Pons (tissue), 1 donor: ENCODE measurements at regions not wholly inside any gene's neighbourhood (a gene's known extent, or its start where the extent isn't known, plus 50 kb on each side); places are given as distances from the start of the nearest gene placed in this dataset.
"Not testable (repeated sequence)": the region's sequence is repeated elsewhere in the genome, so short reads cannot be mapped to it uniquely, and the experiment has no call there.

Experiments used
- DNase-seq: peaks from one replicate; pipeline ENCODE4 v3.0.0-alpha.2; 2016; ENCODE audit warnings: low spot score

- no peak for DNase-seq
Observed at GRCh38 chr4:137956256-137956655, 285.9 kb downstream of the SLC7A11 start.

- no peak for DNase-seq
Observed at GRCh38 chr4:137955595-137955994, 286.6 kb downstream of the SLC7A11 start.

GRCh38 chr4:137952116-137952515, 290.0 kb downstream of the SLC7A11 start:
- no peak for DNase-seq

GRCh38 chr4:137950286-137950685, 291.9 kb downstream of the SLC7A11 start:
- DNase-seq = no peak

- no peak for DNase-seq
Observed at GRCh38 chr4:137949746-137950145, 292.4 kb downstream of the SLC7A11 start.

- DNase-seq = no peak
Observed at GRCh38 chr4:137946453-137947174, 295.5 kb downstream of the SLC7A11 start.

- DNase-seq = not testable (repeated sequence)
Observed at GRCh38 chr4:137942815-137943214, 299.3 kb downstream of the SLC7A11 start.

- DNase-seq = not testable (repeated sequence)
Observed at GRCh38 chr4:137942015-137942515, 300.1 kb downstream of the SLC7A11 start.

GRCh38 chr4:137934911-137935310, 307.2 kb downstream of the SLC7A11 start:
- DNase-seq = no peak

- DNase-seq = no peak
Observed at GRCh38 chr4:137934046-137934445, 308.1 kb downstream of the SLC7A11 start.

GRCh38 chr4:137927972-137928371, 314.2 kb downstream of the SLC7A11 start:
- no peak for DNase-seq

- no peak for DNase-seq
Observed at GRCh38 chr4:137923494-137923893, 318.7 kb downstream of the SLC7A11 start.

- no peak for DNase-seq
Observed at GRCh38 chr4:137922721-137923120, 319.4 kb downstream of the SLC7A11 start.

- DNase-seq = no peak
Observed at GRCh38 chr4:137909529-137910309, 332.4 kb downstream of the SLC7A11 start.

- no peak for DNase-seq
Observed at GRCh38 chr4:137905930-137906329, 336.2 kb downstream of the SLC7A11 start.

GRCh38 chr4:137901114-137901513, 341.0 kb downstream of the SLC7A11 start:
- DNase-seq = no peak

- DNase-seq = no peak
Observed at GRCh38 chr4:137896221-137896737, 345.9 kb downstream of the SLC7A11 start.

- DNase-seq = not testable (repeated sequence)
Observed at GRCh38 chr4:137895515-137895914, 346.6 kb downstream of the SLC7A11 start.

GRCh38 chr4:137892134-137892533, 350.0 kb downstream of the SLC7A11 start:
- no peak for DNase-seq

GRCh38 chr4:137890812-137891211, 351.3 kb downstream of the SLC7A11 start:
- no peak for DNase-seq

- no peak for DNase-seq
Observed at GRCh38 chr4:137881641-137882040, 349.3 kb upstream of the PCDH18 start.

- DNase-seq = not testable (repeated sequence)
Observed at GRCh38 chr4:137868067-137868466, 335.8 kb upstream of the PCDH18 start.

- no peak for DNase-seq
Observed at GRCh38 chr4:137866671-137867070, 334.4 kb upstream of the PCDH18 start.
